Gastrocnemius medialis (tissue), 4 donors: ENCODE measurements at regions not wholly inside any gene's neighbourhood (a gene's known extent, or its start where the extent isn't known, plus 50 kb on each side); places are given as distances from the start of the nearest gene placed in this dataset.

Source experiments
- CTCF ChIP-seq, 5 experiments: fragments of 450-650 bp in 3 of 5; fragments of 200-600 bp in 2 of 5; sonication (generic) in 2 of 5; IDR thresholded peaks in 4 of 5; conservative IDR thresholded peaks in 1 of 5; 1 replicate in 4 of 5; 2 replicates in 1 of 5; pipeline ENCODE4 v1.5.1; 2016 to 2019; ENCODE audit warnings: antibody characterized with exemption in 5 of 5, mild to moderate bottlenecking in 3 of 5, moderate library complexity in 3 of 5
- POLR2A ChIP-seq, 2 donors: fragments of 450-650 bp; IDR thresholded peaks; one replicate each; pipeline ENCODE4 v1.6.1; 2017; ENCODE audit warnings: antibody characterized with exemption in 2 of 2, mild to moderate bottlenecking in 2 of 2, moderate library complexity in 2 of 2

GRCh38 chr1:42040159-42040558, 113.1 kb upstream of the GUCA2B start:
- no peak for TF ChIP-seq POLR2A (IDR thresholded peaks at IDR 0.05)
- TF ChIP-seq CTCF (IDR thresholded peaks at IDR 0.05 in 4 of 5, conservative IDR thresholded peaks at IDR 0.05 in 1 of 5), result no peak
